OCI-LY7 (cell line): ENCODE measurements at regions not wholly inside any gene's neighbourhood (a gene's known extent, or its start where the extent isn't known, plus 50 kb on each side); places are given as distances from the start of the nearest gene placed in this dataset.

Source experiments
- EZH2phosphoT487 ChIP-seq: fragments of 200-600 bp; sonication (generic); IDR thresholded peaks from 2 replicates; pipeline ENCODE4 v1.6.1; 2018; ENCODE audit warnings: low read depth, borderline replicate concordance, mild to moderate bottlenecking, mixed run types, antibody characterized with exemption, low read length, moderate library complexity, mixed read lengths
- TF ChIP-seq, protein P1 (sequence below): fragments of 200-600 bp; sonication (generic); conservative IDR thresholded peaks from 2 replicates; pipeline ENCODE4 v1.5.1; 2014; ENCODE audit warnings: mild to moderate bottlenecking, antibody characterized with exemption, low read length, moderate library complexity, mixed read lengths

DNA sequence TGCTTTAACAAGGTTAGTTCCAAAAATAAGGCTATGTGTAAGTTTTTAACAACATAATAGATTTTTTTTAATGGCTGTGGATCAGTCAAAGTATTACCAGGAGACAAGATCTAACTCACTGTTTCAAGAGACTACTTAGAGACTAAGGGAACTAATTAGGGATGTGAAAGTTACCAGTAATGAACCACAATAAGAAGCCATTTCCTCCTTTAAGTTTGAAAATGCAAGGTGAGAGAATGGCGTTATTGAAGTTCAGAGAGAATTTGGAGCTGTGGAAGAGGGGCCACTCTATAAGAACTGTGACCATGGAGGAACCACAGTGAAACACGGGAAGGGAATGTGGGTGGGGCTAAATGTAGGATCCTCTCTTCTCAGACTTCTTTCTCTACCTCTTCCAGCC, 624.2 kb downstream of the GLUD2 start:
- TF ChIP-seq, protein P1, sequence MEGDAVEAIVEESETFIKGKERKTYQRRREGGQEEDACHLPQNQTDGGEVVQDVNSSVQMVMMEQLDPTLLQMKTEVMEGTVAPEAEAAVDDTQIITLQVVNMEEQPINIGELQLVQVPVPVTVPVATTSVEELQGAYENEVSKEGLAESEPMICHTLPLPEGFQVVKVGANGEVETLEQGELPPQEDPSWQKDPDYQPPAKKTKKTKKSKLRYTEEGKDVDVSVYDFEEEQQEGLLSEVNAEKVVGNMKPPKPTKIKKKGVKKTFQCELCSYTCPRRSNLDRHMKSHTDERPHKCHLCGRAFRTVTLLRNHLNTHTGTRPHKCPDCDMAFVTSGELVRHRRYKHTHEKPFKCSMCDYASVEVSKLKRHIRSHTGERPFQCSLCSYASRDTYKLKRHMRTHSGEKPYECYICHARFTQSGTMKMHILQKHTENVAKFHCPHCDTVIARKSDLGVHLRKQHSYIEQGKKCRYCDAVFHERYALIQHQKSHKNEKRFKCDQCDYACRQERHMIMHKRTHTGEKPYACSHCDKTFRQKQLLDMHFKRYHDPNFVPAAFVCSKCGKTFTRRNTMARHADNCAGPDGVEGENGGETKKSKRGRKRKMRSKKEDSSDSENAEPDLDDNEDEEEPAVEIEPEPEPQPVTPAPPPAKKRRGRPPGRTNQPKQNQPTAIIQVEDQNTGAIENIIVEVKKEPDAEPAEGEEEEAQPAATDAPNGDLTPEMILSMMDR, result no peak
- no peak for TF ChIP-seq EZH2phosphoT487
